SJCRH30 (cell line): ENCODE measurements at regions not wholly inside any gene's neighbourhood (a gene's known extent, or its start where the extent isn't known, plus 50 kb on each side); places are given as distances from the start of the nearest gene placed in this dataset.

Experiments
- DNase-seq, 2 experiments: peaks; one replicate each; pipeline ENCODE4 v3.0.0-alpha.2; 2015 to 2020
- H3K27ac ChIP-seq: fragments of 250-450 bp; sonication (Bioruptor Pico); 2 replicates; pipeline ENCODE4 v1.5.1; 2020; ENCODE audit warnings: mild to moderate bottlenecking, moderate library complexity
- H3K27me3 ChIP-seq: fragments of 250-450 bp; sonication (Bioruptor Pico); 2 replicates; pipeline ENCODE4 v1.5.1; 2020; ENCODE audit warnings: mild to moderate bottlenecking, moderate library complexity
- H3K36me3 ChIP-seq: fragments of 250-450 bp; sonication (Bioruptor Pico); 2 replicates; pipeline ENCODE4 v1.5.1; 2020; ENCODE audit warnings: mild to moderate bottlenecking, moderate library complexity
- H3K4me1 ChIP-seq: fragments of 250-450 bp; sonication (Bioruptor Pico); 2 replicates; pipeline ENCODE4 v1.5.1; 2020; ENCODE audit warnings: mild to moderate bottlenecking, moderate library complexity
- H3K4me3 ChIP-seq: fragments of 250-450 bp; sonication (Bioruptor Pico); 2 replicates; pipeline ENCODE4 v1.5.1; 2020; ENCODE audit warnings: mild to moderate bottlenecking, moderate library complexity
- H3K9me3 ChIP-seq: fragments of 250-450 bp; sonication (Bioruptor Pico); replicated peaks from 2 replicates; pipeline ENCODE4 v1.5.1; 2020; ENCODE audit warnings: mild to moderate bottlenecking, moderate library complexity

GRCh38 chr2:144595686-144596072, 75.8 kb upstream of the ZEB2 start:
- H3K4me3 ChIP-seq, result peak overlapping the region; percentile 36
- DNase-seq, result no peak
- H3K27ac ChIP-seq, result peak overlapping the region; percentile 36; the same call in 1 of the 2 replicates
- peaks cover 16% of the 10 kb centered on the region for H3K4me1 ChIP-seq
- no peaks in the 10 kb centered on the region for H3K36me3 ChIP-seq
- no peaks in the 10 kb centered on the region for H3K9me3 ChIP-seq
- H3K27me3 ChIP-seq, result no peaks in the 10 kb centered on the region

- H3K4me1 ChIP-seq, result peaks cover 16% of the 10 kb centered on the region
- no peak overlapping the region for H3K4me3 ChIP-seq
- no peaks in the 10 kb centered on the region for H3K36me3 ChIP-seq
- no peak for DNase-seq
- H3K9me3 ChIP-seq, result no peaks in the 10 kb centered on the region
- no peaks in the 10 kb centered on the region for H3K27me3 ChIP-seq
- H3K27ac ChIP-seq, result no peak overlapping the region
Measured at GRCh38 chr2:144595279-144595678, 75.4 kb upstream of the ZEB2 start.

- H3K4me1 ChIP-seq, result peaks cover 16% of the 10 kb centered on the region
- no peak overlapping the region for H3K27ac ChIP-seq
- H3K9me3 ChIP-seq, result no peaks in the 10 kb centered on the region
- H3K36me3 ChIP-seq, result no peaks in the 10 kb centered on the region
- no peak overlapping the region for H3K4me3 ChIP-seq
- no peaks in the 10 kb centered on the region for H3K27me3 ChIP-seq
- DNase-seq, result no peak
Measured at GRCh38 chr2:144593803-144594202, 73.9 kb upstream of the ZEB2 start.

GRCh38 chr2:144592500-144593256, 72.8 kb upstream of the ZEB2 start:
- no peaks in the 10 kb centered on the region for H3K36me3 ChIP-seq
- DNase-seq, result no peak
- no peak overlapping the region for H3K4me3 ChIP-seq
- H3K4me1 ChIP-seq, result peaks cover 16% of the 10 kb centered on the region
- H3K27me3 ChIP-seq, result no peaks in the 10 kb centered on the region
- H3K27ac ChIP-seq, result no peak overlapping the region
- H3K9me3 ChIP-seq, result no peaks in the 10 kb centered on the region

- Histone ChIP-seq H3K4me3 (no peak overlapping the region), H3K27me3 (no peaks in the 10 kb centered on the region), H3K36me3 (no peaks in the 10 kb centered on the region), H3K9me3 (no peaks in the 10 kb centered on the region), H3K4me1 (no peaks in the 10 kb centered on the region), H3K27ac (no peak overlapping the region)
- DNase-seq, result no peak
Measured at GRCh38 chr2:144587306-144587705, 67.4 kb upstream of the ZEB2 start.

- DNase-seq, result no peak
- Histone ChIP-seq H3K36me3 (no peaks in the 10 kb centered on the region), H3K27me3 (no peaks in the 10 kb centered on the region), H3K4me3 (no peak overlapping the region), H3K4me1 (peaks cover 5% of the 10 kb centered on the region), H3K27ac (no peak overlapping the region), H3K9me3 (no peaks in the 10 kb centered on the region)
Measured at GRCh38 chr2:144586476-144586875, 66.6 kb upstream of the ZEB2 start.

- Histone ChIP-seq H3K27me3 (no peaks in the 10 kb centered on the region), H3K27ac (no peak overlapping the region), H3K9me3 (no peaks in the 10 kb centered on the region), H3K4me3 (no peak overlapping the region), H3K4me1 (peaks cover 21% of the 10 kb centered on the region), H3K36me3 (no peaks in the 10 kb centered on the region)
- no peak for DNase-seq
Measured at GRCh38 chr2:144583741-144584453, 64.0 kb upstream of the ZEB2 start.

- Histone ChIP-seq H3K27ac (no peak overlapping the region), H3K9me3 (no peaks in the 10 kb centered on the region), H3K36me3 (no peaks in the 10 kb centered on the region), H3K27me3 (no peaks in the 10 kb centered on the region), H3K4me1 (peaks cover 21% of the 10 kb centered on the region), H3K4me3 (no peak overlapping the region)
- no peak for DNase-seq
Measured at GRCh38 chr2:144583381-144583729, 63.4 kb upstream of the ZEB2 start.

- Histone ChIP-seq H3K36me3 (no peaks in the 10 kb centered on the region), H3K4me1 (peaks cover 21% of the 10 kb centered on the region), H3K9me3 (no peaks in the 10 kb centered on the region), H3K27ac (no peak overlapping the region), H3K4me3 (no peak overlapping the region), H3K27me3 (no peaks in the 10 kb centered on the region)
- no peak for DNase-seq
Measured at GRCh38 chr2:144582651-144583380, 62.9 kb upstream of the ZEB2 start.

GRCh38 chr2:144580521-144581161, 60.7 kb upstream of the ZEB2 start:
- Histone ChIP-seq H3K4me3 (no peak overlapping the region), H3K27me3 (no peaks in the 10 kb centered on the region), H3K9me3 (no peaks in the 10 kb centered on the region), H3K36me3 (no peaks in the 10 kb centered on the region), H3K27ac (peak overlapping the region; percentile 40), H3K4me1 (peaks cover 21% of the 10 kb centered on the region)
- DNase-seq, result peak; percentile 25 to 68

GRCh38 chr2:144579556-144579955, 59.6 kb upstream of the ZEB2 start:
- Histone ChIP-seq H3K27me3 (no peaks in the 10 kb centered on the region), H3K27ac (no peak overlapping the region), H3K4me3 (no peak overlapping the region), H3K4me1 (peaks cover 21% of the 10 kb centered on the region), H3K36me3 (no peaks in the 10 kb centered on the region), H3K9me3 (no peaks in the 10 kb centered on the region)
- no peak for DNase-seq

- Histone ChIP-seq H3K9me3 (no peaks in the 10 kb centered on the region), H3K36me3 (no peaks in the 10 kb centered on the region), H3K4me1 (peaks cover 21% of the 10 kb centered on the region), H3K27ac (no peak overlapping the region), H3K27me3 (no peaks in the 10 kb centered on the region), H3K4me3 (no peak overlapping the region)
- DNase-seq, result no peak
Measured at GRCh38 chr2:144578099-144578498, 58.2 kb upstream of the ZEB2 start.

- Histone ChIP-seq H3K4me1 (no peaks in the 10 kb centered on the region), H3K4me3 (no peak overlapping the region), H3K36me3 (no peaks in the 10 kb centered on the region), H3K9me3 (no peaks in the 10 kb centered on the region), H3K27ac (no peak overlapping the region), H3K27me3 (no peaks in the 10 kb centered on the region)
- no peak for DNase-seq
Measured at GRCh38 chr2:144572977-144573376, 53.1 kb upstream of the ZEB2 start.

- no peaks in the 10 kb centered on the region for H3K27me3 ChIP-seq
- no peak for DNase-seq
- H3K4me1 ChIP-seq, result no peaks in the 10 kb centered on the region
- no peaks in the 10 kb centered on the region for H3K9me3 ChIP-seq
- H3K36me3 ChIP-seq, result no peaks in the 10 kb centered on the region
- H3K27ac ChIP-seq, result no peak overlapping the region
- H3K4me3 ChIP-seq, result no peak overlapping the region
Measured at GRCh38 chr2:144571770-144572169, 51.9 kb upstream of the ZEB2 start.

GRCh38 chr2:144570566-144570965, 50.6 kb upstream of the ZEB2 start:
- Histone ChIP-seq H3K27me3 (no peaks in the 10 kb centered on the region), H3K27ac (no peak overlapping the region), H3K36me3 (no peaks in the 10 kb centered on the region), H3K4me3 (no peak overlapping the region), H3K4me1 (no peaks in the 10 kb centered on the region), H3K9me3 (no peaks in the 10 kb centered on the region)
- DNase-seq, result no peak
